ENCODE measurements at regions not wholly inside any gene's neighbourhood (a gene's known extent, or its start where the extent isn't known, plus 50 kb on each side); places are given as distances from the start of the nearest gene placed in this dataset.
"Not testable (repeated sequence)": the region's sequence is repeated elsewhere in the genome, so short reads cannot be mapped to it uniquely, and the experiment has no call there.

DNA sequence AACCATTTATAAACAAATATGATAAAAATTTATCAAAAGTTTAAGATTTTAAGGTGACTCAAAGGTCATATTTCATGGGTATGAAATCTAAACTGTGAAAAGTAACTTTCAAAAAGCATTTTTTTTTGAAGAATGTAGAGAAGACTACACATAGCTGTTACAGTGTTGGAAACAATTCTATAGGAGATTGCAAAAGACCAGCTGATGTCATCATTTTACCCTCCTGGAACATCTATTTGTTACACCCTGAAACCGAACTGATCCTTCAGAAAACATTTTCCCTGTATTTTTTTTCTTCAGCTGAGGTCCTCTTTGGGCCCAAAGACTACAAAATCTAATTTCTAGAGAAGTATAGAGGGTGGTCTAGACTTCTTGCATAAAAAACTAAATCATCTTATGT is 297.5 kb upstream of the FERMT1 start:
- DNase-seq (ENCODE audit: low spot score), result no peak

DNA sequence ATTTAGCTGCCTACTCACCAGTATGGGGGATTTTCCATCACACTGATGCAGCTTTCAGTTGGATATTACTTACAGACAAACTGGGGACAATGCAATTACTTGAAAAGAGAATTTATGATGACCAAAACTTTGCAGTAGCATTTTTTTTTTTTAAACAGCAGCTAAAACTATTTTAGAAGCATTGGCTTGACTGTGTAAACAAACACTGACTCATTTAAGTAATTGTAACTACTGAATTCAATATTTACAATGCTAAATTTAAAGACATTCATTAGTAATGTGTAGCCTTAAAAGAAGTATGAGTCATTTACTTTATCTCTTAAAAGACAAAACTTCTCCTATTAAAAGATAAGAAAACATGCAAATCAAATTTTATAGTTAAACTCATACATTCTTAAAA is 295.9 kb upstream of the FERMT1 start:
- no peak for DNase-seq (ENCODE audit: low spot score)

DNA sequence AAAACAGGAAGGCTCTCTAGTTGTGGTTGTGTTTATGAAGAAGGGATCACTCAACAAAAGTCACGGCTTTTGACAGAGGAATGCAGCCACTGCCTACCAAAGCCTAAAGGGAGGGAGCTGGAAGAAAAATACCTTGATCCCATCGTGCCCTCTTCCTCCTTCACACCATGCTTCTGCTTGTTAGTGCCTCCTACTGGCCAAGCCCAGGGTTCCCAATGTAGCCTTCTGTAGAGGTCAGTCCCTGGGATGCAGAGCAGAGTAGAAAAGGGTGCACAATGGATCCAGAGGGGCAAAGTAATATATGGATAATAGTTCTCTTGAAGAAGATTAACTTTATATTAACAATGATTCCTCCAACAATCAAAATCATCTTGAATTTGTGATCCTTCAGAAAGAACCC is 293.5 kb upstream of the FERMT1 start:
- DNase-seq (ENCODE audit: low spot score), result no peak

DNA sequence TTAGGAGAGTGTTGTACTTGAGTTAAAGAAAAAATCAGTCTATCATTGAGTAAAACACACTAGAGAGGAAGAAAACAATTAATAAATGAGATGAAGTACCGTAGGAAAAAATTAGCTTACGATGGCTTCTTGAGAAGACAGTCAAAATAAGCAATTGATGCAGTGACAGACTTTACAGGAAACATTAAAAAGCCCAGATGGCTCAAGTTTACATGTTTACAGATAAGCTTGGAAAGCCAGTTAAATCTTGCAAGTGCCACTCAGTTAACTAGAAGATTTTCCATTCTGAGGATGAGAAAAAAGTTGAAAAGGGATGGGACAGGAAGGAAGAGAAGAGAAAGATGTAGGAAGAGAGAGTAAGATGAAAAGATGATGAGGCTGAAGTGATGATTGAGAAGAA is 288.8 kb upstream of the FERMT1 start:
- DNase-seq (ENCODE audit: low spot score), result no peak

DNA sequence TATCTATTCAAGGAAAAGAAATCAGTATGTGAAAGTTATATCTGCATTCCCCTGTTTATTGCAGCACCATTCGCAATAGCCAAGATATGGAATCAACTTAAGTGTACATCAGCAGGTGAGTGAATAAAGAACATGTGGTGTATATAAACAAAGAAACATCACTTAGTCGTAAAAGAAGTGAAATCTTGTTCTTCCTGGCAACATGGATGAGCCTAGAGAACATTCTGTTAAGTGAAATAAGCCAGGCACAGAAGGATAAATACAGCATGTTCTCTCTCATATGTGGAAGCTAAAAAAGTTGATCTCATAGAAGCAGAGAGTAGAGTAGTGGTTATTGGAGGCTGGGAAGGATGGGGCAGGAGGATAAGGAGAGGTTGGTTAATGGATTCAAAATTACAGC is 287.9 kb upstream of the FERMT1 start:
- DNase-seq (ENCODE audit: low spot score), result no peak

DNA sequence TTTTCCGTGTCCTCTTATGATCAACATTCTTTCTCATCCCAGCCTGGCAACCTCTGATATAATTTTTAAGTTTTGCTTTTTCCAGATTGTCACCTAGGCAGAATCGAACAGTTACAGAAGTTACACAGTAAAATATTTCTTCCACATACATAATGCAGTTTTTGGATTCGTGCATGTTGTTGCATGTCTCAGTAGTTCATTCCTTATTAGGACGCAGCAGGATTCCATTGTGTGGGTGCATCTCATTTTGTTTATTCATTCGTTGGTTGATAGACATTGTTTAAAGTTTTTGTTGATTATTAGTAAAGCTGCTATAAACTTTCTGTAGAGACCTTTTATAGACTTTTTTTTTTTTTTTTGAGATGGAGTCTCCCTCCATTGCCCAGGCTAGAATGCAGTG is 284.3 kb upstream of the FERMT1 start:
- DNase-seq (ENCODE audit: low spot score), result no peak

DNA sequence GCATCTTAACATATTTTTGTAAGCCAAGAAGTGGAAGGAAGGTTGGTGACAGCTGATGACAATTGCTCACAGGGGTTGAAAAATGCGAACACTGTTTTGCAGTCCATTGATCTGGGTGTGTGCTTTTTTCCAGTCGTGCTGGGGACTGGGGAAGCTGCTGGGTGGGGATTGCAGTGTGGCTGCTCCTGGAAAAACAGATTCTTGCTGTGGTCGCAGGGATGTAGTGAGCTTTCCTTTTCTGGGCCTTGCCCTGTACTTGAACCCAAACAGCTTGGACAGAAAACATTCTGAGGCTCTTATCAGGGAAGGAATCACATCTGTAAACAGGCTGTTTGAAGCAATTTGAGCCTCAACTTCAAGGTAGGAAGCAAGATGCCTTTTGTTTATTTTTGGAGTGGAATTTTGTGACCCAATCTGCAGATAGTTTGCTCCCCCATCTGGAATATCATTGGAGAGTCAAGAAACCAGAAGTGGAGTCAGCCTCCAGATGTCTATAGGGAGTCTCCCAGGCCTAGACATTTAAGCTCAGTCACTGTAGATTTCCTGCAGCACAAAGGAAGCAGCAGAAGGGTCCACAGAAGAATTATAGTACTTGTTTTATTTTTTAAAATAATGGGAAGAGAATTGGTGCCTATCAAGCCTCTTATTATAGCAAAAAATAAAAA is 279.2 kb upstream of the FERMT1 start:
- no peak for DNase-seq (ENCODE audit: low spot score)

DNA sequence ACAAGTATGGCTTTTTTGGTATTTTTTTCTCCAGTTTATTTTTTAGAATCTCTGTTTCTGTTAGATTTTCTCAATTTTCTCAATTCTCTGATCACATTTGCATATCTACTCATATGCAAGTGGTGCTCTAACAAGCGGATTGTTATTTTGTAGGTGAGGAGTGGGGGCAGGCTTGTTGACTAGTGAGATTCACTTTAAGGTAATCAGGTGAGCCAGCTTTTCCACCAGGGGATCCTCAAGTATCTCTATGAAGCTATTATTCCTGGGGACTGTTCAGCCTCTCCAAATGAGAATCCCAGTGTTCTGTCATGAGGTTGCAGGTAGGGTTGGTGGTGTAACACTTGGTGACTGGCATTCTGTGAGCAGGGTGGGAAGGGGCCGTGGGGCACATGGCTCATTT is 274.3 kb upstream of the FERMT1 start:
- no peak for DNase-seq (ENCODE audit: low spot score)

DNA sequence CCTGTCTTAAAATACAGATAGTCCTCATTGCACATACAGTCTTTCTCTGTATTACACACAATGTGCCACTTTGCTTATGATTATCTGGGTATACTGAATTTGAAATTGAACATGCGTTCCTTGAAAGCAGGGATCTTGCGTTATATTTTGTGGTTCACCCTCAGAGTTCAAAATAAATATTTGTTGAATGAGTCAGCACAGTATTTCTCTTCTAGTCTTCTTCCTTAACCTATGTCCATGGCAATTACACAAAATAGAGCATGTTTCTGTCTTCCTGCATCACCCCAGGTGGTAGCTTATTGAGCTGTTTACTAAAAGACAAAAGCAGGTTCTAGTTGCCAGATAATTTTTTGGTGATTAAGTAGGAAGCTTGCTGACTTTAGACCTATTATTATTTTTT is 272.9 kb upstream of the FERMT1 start:
- DNase-seq (ENCODE audit: low spot score), result no peak

DNA sequence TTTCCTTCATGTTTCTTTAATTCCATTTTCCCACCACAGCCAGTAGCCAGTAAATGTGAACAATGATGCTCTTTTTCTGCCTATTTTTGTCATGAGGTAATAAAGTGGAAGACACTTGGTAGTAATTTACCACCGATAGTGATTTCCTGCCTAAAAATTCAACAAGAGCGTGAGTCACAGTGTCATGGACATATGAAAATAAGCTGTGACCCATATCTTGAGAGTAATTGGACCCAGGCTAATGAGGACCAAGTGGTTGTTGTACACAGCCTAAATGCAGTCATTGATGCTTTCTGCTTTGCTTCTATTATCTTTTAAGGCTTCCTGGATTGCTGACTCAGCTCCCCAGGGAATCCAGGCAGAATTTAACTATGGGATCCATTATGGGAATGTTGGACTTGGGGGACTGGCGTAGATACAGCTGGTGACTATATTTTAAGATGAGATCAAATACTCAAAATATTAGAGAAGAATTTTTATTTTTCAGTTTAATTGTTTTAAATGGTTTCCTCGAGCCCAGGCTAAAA is 265.9 kb upstream of the FERMT1 start:
- no peak for DNase-seq (ENCODE audit: low spot score)

DNA sequence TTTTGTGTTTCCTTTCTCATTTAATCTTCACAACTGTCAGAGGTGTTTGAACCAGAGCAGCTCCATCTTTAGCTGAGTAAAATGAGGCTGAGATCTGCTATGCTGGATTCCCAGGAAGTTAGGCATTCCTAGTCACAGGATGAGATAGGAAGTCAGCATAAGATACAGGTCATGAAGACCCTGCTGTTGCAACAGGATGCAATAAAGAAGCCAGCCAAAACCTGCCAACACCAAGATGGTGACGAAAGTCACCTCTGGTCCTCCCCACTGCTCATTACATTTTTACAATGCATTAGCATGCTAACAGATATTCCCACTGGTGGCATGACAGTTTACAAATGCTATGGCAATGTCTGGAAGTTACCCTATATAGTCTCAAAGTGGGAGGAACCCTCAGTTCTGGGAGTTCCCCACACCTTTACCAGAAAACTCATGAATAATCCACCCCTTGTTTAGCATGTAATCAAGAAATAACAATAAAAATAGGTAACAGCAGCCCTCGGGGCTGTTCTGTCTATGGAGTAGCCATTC is 262.2 kb upstream of the FERMT1 start:
- no peak for DNase-seq (ENCODE audit: low spot score)

DNA sequence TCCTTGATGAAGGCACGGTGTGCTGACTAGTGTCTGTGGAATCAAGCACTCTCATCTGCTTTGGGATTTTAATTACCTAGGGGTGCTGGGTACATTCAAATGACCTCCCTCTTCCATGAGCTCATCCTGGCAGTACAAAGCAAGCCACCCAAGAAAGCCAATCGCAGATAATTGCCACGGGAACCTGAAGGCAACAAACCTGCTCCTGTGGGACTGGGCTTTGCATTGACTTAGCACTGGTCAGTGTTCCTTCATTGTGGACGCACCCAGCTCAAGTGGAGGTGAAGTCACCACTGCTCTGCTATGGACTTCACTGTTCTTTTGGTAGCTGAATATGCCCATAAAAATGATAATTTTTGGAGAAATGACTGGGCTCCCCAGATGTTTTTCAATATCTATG is 261.6 kb upstream of the FERMT1 start:
- DNase-seq (ENCODE audit: low spot score), result no peak

DNA sequence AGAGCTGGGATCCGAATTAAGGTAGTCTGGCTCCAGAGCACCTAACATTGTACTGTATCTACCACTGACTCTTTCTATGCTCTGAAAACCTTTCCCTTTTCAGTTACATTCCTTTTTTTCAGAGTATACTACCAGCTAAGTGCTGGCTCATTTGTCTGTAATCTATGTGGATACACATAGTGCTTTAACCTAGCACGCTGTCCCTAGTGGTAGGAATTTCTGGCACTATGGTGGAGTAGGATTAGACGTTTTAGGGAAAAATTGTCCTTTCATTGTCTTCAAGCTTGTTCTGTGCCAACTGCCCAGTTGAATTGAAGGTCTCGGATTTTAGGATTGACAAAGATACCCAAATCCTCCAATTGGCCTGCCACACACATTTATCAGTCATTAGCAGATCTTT is 259.1 kb upstream of the FERMT1 start:
- DNase-seq (ENCODE audit: low spot score), result no peak

DNA sequence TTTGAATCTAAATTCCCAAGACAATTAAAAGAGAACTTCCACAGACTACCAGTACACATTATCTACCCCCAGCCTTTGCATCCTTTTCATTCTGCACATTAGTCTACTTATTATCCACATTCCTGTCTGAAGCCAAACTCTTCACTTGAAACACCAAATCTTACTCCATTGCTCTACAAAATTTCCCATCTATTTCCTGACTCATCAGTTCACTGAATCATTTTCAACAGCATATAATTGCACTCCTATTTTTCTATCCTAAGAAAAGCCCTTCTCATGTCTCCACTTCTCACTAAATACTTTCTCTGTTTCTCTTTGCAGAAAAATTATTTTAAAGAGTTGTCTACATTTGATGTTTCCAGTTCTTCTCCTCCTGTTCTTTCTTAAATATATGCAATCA is 239.4 kb upstream of the FERMT1 start:
- DNase-seq (ENCODE audit: low spot score), result no peak

DNA sequence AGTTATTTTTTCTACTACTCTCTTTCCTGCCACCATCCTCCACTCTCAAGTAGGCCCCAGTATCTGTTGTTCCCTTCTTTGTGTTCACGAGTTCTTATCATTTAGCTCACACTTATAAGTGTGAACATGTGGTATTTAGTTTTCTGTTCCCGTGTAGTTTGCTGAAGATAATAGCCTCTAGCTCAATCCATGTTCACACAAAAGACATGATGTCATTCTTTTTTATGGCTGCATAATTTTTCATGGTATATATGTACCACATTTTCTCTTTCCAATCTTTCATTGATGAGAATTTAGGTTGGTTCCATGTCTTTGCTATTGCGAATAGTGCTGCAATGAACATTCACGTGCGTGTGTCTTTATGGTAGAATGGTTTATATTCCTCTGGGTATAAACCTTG is 237.9 kb upstream of the FERMT1 start:
- DNase-seq (ENCODE audit: low spot score), result no peak

DNA sequence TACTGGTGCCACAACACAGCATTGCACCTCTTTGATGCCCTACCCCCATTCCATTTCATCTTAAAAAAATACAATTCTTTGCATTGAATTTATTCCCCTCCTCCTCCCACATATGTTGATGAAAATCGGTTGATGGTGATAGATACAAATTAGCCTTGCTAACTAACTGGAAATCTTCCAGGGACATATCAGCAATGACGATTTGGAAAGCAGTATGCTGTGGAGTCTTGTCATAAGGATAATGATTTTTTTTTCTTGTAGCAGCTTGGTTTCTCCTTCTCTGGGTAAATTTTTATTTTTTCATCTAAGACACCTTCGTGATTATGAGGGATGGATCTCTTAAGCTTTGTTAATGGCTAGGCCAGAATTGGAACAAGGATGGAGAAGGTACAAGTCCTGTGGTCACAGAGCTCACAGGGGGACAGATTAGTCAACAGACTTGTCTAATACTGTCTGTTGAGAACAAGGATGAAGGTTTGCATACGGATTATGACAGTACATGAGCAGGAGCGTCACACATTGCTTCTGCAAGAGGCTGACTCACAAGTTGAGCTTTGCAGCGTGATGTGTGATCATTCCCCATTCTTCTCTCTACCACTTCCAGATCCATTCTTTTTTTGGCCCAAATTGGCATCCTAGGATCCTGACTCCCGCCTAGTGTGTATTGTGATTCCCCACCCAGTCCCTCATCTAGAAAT is 233.1 kb upstream of the FERMT1 start:
- no peak for DNase-seq (ENCODE audit: low spot score)

DNA sequence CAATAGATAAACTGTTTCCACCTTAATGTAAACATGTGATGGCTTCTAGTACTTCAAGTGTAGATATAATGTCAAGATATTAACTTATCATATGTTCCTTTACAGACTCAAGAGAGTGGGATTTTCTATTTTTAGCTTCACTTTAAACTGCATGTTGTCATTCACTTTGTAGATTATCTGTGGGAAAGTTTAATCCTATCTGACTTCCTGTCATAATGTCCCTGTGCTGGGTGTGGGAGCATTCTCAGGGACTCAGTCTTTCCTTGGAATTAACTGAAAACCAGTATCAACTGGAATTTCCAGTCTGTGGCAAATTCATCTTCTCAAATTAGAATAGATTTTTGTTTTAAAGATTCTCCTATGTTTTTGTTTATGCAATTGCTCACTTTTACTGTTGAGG is 226.1 kb upstream of the FERMT1 start:
- no peak for DNase-seq (ENCODE audit: low spot score)

DNA sequence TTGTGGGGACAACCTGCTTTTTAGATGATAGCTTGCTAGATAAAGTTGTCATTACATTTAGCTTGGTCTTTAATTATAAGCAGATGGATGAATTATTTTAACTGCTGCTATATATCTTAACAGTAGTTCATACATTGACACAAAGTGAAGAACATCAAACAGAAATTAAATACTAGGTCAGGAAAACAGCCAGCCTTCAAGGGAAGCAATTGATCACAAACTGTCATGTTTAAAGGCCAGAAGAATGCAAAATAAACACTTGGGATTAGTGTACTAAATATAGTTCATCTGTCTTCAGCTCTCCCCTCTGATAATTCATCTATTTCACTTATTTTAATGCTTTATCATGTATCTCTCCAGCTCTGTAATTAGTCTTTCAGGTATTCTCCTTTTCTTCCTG is 225.1 kb upstream of the FERMT1 start:
- DNase-seq (ENCODE audit: low spot score), result no peak

DNA sequence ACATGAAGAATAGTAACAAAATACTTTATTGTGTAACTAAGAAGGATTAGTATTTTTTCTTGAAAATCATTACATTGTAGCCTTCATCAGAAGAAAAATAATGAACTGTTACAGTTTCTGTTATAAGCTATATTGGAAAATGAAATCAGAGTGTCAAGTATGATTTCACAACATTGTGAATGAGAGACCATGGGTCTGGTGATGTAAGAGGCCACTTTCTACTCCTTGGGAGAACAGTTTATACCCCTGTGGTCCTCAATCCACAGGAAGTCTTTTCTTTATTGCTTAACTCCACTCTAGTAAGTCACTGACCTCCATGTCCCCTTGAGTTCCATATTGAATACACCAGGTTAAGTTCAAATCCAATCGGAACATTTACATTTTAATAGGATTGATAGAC is 218.7 kb upstream of the FERMT1 start:
- DNase-seq (ENCODE audit: low spot score), result no peak

DNA sequence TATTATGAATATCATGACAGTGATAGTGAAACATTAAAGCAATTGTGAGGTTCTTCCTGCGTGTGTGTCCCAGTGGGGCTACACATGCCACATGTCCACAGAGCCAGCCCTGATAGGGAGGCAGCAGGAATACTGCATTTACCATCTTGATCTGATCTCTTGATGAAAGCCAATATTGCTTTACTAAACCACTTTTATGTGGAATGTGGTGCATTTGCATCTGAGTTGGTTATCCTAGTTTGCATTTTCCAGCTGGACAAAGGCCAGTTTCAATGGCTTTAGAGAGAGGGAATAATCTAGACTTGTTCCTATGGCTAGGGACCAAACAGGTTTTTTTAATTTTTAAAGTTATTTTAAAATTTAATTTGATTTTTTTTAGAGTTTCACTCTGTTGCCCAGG is 216.3 kb upstream of the FERMT1 start:
- no peak for DNase-seq (ENCODE audit: low spot score)

DNA sequence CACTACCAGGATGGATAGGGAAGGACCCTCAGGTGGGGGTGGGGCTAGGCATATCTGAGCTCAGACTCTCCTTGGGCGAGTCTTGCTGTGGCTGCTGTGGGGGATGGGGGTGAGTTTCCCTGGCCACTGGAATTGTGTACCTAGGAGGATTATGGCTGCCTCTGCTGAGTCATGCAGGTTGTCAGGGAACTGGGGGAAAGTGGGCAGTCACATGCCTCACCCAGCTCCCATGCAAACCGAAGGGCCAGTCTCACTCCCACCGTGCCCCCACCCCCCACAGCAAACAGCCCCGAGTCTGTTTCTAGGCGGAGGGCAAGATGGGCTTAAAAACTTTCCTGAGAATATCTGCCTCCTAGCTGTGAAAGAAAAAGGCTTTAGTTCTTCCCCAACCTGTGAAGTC is 210.3 kb upstream of the FERMT1 start:
- no peak for DNase-seq (ENCODE audit: low spot score)

DNA sequence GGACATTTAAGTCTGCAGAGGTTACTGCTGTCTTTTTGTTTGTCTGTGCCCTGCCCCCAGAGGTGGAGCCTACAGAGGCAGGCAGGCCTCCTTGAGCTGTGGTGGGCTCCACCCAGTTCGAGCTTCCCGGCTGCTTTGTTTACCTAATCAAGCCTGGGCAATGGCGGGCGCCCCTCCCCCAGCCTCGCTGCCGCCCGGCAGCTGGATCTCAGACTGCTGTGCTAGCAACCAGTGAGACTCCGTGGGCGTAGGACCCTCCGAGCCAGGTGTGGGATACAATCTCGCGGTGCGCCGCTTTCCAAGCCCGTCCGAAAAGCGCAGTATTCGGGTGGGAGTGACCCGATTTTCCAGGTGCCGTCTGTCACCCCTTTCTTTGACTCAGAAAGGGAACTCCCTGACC is 198.4 kb upstream of the FERMT1 start:
- not testable (repeated sequence) for DNase-seq (ENCODE audit: low spot score)

DNA sequence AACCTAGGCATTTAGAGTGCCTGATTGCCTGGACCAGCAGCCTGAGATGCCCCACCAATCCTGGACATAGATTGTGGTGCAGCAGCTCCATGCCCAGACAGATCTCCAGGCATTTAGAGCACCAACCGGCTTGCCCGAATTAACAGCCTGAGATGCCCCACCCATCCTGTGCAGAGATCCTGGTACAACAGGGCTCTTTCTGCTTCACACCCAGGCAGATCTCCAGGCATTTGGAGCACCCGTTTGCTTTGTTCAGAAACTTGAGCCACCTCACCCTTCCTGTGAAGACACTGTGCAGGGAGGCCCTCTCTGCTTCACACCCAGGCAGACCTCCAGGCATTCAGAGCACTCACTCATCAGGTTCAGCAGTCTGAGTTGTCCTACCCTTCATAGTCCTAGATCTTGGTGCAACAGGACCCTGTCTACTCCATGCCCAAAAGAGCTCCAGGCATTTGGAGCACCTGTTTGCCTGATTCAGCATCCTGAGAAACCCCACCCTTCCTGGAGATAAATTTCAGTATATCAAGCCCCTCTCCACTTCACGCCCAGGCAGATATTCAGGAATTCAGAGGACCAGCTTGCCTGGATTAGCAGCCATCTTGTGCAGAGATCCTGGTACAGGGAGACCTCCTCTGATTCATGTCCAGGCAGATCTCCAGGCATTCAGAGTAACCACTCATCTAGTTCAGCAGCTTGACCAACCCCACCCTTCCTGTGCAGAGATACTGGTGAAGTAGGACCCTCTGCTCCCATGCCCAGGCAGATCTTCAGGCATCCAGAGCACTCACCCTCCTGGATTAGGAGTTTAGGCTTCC is 189.2 kb upstream of the FERMT1 start:
- DNase-seq (ENCODE audit: low spot score), result no peak

Measured in pons (tissue), 1 donor.